HUES6 (cell line): ENCODE measurements at regions not wholly inside any gene's neighbourhood (a gene's known extent, or its start where the extent isn't known, plus 50 kb on each side); places are given as distances from the start of the nearest gene placed in this dataset.

ENCODE experiments used
- H3K27ac ChIP-seq: 2 replicates; pipeline ENCODE4 v1.7.0; 2013; ENCODE audit warnings: low read depth, mild to moderate bottlenecking, low read length, inconsistent platforms
- H3K27me3 ChIP-seq: 2 replicates; pipeline ENCODE4 v1.6.1; 2013; ENCODE audit warnings: low read length; ENCODE audit not compliant: control insufficient read depth, insufficient read depth
- H3K36me3 ChIP-seq: 2 replicates; pipeline ENCODE4 v1.6.1; 2013; ENCODE audit warnings: low read length; ENCODE audit not compliant: control insufficient read depth, insufficient read depth
- H3K4me1 ChIP-seq: 2 replicates; pipeline ENCODE4 v1.6.1; 2013; ENCODE audit warnings: low read length; ENCODE audit not compliant: control insufficient read depth, insufficient read depth
- H3K4me3 ChIP-seq: 2 replicates; pipeline ENCODE4 v1.5.1; 2013; ENCODE audit warnings: low read depth, low read length
- H3K9ac ChIP-seq: one replicate; pipeline ENCODE4 v1.6.1; 2013; ENCODE audit warnings: mild to moderate bottlenecking, low read length
- H3K9me3 ChIP-seq: 2 replicates; pipeline ENCODE4 v1.6.1; 2013; ENCODE audit warnings: low read depth, low read length; ENCODE audit not compliant: control insufficient read depth, insufficient read depth

- H3K36me3 ChIP-seq: no peaks in the 10 kb centered on the region
Observed at GRCh38 chr10:105759669-105760068, 1118.6 kb downstream of the SORCS3 start.

DNA sequence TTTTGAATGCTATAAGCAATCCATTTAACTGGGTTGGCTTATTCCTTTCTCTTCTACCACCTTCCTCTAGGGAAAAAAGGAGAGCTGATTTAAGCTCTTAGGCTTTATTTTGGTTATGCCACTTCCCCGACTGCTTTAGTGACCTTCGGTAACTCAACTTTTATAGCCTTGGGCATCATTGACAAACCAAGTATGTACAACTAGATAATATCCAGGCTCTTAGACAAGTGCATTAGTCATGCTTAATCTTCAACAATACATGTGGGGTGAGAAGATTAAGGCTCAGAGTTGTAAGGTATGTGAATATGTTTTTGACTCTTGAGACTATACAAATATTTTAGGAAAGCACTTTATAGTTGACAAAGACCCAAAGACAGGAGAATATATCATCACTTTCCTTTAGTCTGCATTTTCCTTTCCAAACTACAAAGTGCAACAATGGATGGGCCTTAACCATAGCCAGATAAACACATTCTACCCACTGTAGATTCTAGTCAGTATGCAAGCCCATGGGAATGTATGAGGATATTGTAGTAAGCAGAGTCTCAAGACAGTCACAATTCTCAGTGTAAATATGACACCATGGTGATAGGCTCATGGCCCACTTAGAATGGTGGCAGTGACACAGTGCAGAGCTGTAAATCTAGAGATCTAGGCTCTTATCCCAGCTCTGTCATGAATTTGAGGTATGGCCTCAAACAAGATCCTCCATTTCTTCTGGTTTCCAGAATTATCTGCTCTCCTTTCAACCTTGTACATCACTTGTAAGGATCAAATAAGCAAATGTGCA, 1117.3 kb downstream of the SORCS3 start:
- H3K27ac ChIP-seq: no peak overlapping the region
- no peaks in the 10 kb centered on the region for H3K4me1 ChIP-seq
- no peaks in the 10 kb centered on the region for H3K9me3 ChIP-seq
- H3K9ac ChIP-seq: no peak overlapping the region
- H3K27me3 ChIP-seq: no peaks in the 10 kb centered on the region
- H3K4me3 ChIP-seq: no peak overlapping the region
- no peaks in the 10 kb centered on the region for H3K36me3 ChIP-seq

More at GRCh38 chr10:105759669-105760068, 1118.6 kb downstream of the SORCS3 start:
- no peak overlapping the region for H3K4me3 ChIP-seq
- H3K9ac ChIP-seq: no peak overlapping the region
- H3K4me1 ChIP-seq: no peaks in the 10 kb centered on the region
- H3K9me3 ChIP-seq: no peaks in the 10 kb centered on the region
- no peaks in the 10 kb centered on the region for H3K27me3 ChIP-seq
- no peak overlapping the region for H3K27ac ChIP-seq

- H3K4me3 ChIP-seq: no peak overlapping the region
- no peaks in the 10 kb centered on the region for H3K9me3 ChIP-seq
- H3K9ac ChIP-seq: no peak overlapping the region
- no peaks in the 10 kb centered on the region for H3K36me3 ChIP-seq
- no peaks in the 10 kb centered on the region for H3K27me3 ChIP-seq
- no peak overlapping the region for H3K27ac ChIP-seq
- H3K4me1 ChIP-seq: no peaks in the 10 kb centered on the region
Observed at GRCh38 chr10:105757302-105757701, 1116.2 kb downstream of the SORCS3 start.

- no peaks in the 10 kb centered on the region for H3K27me3 ChIP-seq
- H3K4me3 ChIP-seq: no peak overlapping the region
- H3K36me3 ChIP-seq: no peaks in the 10 kb centered on the region
- no peaks in the 10 kb centered on the region for H3K9me3 ChIP-seq
- H3K9ac ChIP-seq: no peak overlapping the region
- no peak overlapping the region for H3K27ac ChIP-seq
- H3K4me1 ChIP-seq: no peaks in the 10 kb centered on the region
Observed at GRCh38 chr10:105756386-105756785, 1115.3 kb downstream of the SORCS3 start.

GRCh38 chr10:105751688-105752087, 1110.6 kb downstream of the SORCS3 start:
- H3K9me3 ChIP-seq: no peaks in the 10 kb centered on the region
- H3K4me1 ChIP-seq: peaks cover 5% of the 10 kb centered on the region; the same call in 1 of the 2 replicates
- no peak overlapping the region for H3K27ac ChIP-seq
- H3K36me3 ChIP-seq: no peaks in the 10 kb centered on the region
- no peaks in the 10 kb centered on the region for H3K27me3 ChIP-seq
- no peak overlapping the region for H3K9ac ChIP-seq
- H3K4me3 ChIP-seq: no peak overlapping the region

DNA sequence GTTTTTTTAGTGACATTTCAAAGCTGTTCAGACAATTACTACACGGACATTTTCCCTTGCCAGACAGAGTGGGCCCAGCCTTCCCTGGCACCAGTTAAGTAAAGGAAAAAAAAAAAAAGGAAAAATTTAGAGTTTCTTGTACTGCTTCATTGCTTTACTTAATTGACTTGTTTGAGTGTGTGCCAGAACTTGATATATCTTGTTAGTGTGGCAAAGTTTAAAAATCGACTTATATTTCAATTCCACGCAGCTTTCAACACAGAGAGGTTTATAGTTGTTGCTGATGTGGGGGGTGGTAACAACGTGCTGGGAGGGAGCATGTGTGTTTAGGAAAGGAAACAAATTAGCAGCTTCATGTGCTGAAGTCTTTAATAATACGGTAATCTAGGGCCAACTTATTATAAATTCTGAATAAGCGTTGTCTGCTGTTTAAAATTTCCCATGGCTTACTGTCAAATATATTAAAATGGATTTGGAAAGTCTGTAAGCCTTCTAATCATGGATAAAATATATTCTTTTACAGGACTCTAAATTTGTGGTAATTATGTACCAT, 1104.6 kb downstream of the SORCS3 start:
- no peaks in the 10 kb centered on the region for H3K36me3 ChIP-seq
- no peaks in the 10 kb centered on the region for H3K27me3 ChIP-seq
- no peaks in the 10 kb centered on the region for H3K9me3 ChIP-seq
- H3K4me3 ChIP-seq: no peak overlapping the region
- no peak overlapping the region for H3K9ac ChIP-seq
- H3K4me1 ChIP-seq: peaks cover 5% of the 10 kb centered on the region; the same call in 1 of the 2 replicates
- H3K27ac ChIP-seq: no peak overlapping the region

GRCh38 chr10:105743343-105744056, 1102.4 kb downstream of the SORCS3 start:
- no peak overlapping the region for H3K9ac ChIP-seq
- no peaks in the 10 kb centered on the region for H3K27me3 ChIP-seq
- H3K27ac ChIP-seq: no peak overlapping the region
- no peak overlapping the region for H3K4me3 ChIP-seq
- H3K9me3 ChIP-seq: no peaks in the 10 kb centered on the region
- no peaks in the 10 kb centered on the region for H3K36me3 ChIP-seq
- H3K4me1 ChIP-seq: peaks cover 4% of the 10 kb centered on the region; the same call in 1 of the 2 replicates

DNA sequence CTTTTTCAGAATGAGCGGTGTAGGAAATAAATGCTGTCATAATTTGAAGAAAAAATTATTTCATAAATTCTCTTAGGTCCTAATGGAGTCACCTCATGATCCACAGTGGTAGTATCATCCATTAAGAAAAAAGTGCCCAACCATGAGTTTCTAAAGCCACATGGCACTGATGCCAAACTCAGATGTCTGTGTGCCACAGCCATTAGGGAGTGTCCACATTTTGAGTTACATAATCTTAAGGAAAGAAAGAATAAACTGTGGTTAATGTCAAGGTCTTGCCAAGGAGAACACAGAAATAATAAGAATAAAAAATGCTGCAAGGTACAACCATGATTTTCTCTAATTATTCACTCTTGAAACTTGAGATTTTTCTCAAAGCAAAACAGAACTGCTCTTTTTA, 1101.8 kb downstream of the SORCS3 start:
- Histone ChIP-seq H3K9ac (no peak overlapping the region), H3K4me1 (no peaks in the 10 kb centered on the region), H3K27me3 (no peaks in the 10 kb centered on the region), H3K36me3 (no peaks in the 10 kb centered on the region), H3K4me3 (no peak overlapping the region), H3K9me3 (no peaks in the 10 kb centered on the region), H3K27ac (no peak overlapping the region)

DNA sequence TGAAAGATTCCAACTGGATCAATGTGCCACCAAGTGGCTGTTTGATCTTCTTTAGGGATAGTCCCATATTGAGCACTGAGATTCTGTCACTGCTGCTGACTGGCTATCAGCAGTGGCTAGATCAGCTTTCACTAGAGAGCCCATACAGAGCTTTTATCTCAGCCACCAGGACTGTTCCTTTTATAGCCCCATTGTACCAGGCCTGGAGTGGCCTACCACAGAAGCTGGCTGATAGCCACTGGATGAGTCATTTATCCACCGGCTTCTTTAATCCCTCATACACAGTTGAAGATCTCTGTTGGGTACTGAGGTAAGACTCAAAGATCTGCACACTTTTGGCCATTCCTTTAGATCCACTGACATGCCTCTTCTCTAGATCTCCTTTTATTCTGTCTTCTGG, 1101.1 kb downstream of the SORCS3 start:
- Histone ChIP-seq H3K9ac (no peak overlapping the region), H3K27ac (no peak overlapping the region), H3K9me3 (no peaks in the 10 kb centered on the region)

GRCh38 chr10:105734479-105734878, 1093.4 kb downstream of the SORCS3 start:
- no peak overlapping the region for H3K4me3 ChIP-seq
- H3K27ac ChIP-seq: no peak overlapping the region
- H3K27me3 ChIP-seq: no peaks in the 10 kb centered on the region
- H3K4me1 ChIP-seq: no peaks in the 10 kb centered on the region
- no peak overlapping the region for H3K9ac ChIP-seq
- peaks cover 38% of the 10 kb centered on the region for H3K9me3 ChIP-seq
- peaks cover 3% of the 10 kb centered on the region; the same call in 1 of the 2 replicates for H3K36me3 ChIP-seq

More for the DNA sequence above, 1101.1 kb downstream of the SORCS3 start:
- H3K36me3 ChIP-seq: no peaks in the 10 kb centered on the region
- H3K27me3 ChIP-seq: no peaks in the 10 kb centered on the region
- H3K4me3 ChIP-seq: no peak overlapping the region
- H3K4me1 ChIP-seq: no peaks in the 10 kb centered on the region

DNA sequence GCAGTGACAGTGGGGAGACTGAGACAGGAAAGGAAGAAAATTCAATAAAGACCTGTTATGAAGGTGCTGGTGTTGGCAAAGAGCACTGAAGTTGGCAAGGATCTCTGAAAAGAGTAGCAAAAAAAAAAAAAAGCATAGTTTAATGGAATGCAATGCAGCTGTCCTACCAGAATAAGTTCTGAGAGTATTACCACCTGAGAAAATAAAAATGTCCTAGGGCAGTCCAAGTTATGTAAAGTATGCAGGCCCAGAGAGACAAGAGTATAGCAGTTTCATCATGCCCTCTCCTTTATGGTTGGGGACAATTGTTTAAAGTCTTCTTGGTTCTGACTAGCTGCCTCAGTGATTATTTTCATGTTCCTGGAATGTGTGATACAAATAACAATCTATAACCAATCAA, 1092.8 kb downstream of the SORCS3 start:
- Histone ChIP-seq H3K4me1 (no peaks in the 10 kb centered on the region), H3K9ac (no peak overlapping the region), H3K36me3 (peaks cover 3% of the 10 kb centered on the region; the same call in 1 of the 2 replicates), H3K27ac (no peak overlapping the region), H3K4me3 (no peak overlapping the region), H3K27me3 (no peaks in the 10 kb centered on the region), H3K9me3 (peaks cover 42% of the 10 kb centered on the region)
